Testis (tissue), 2 donors: ENCODE measurements at regions not wholly inside any gene's neighbourhood (a gene's known extent, or its start where the extent isn't known, plus 50 kb on each side); places are given as distances from the start of the nearest gene placed in this dataset.

Experiments used
- DNase-seq: peaks from one replicate; pipeline ENCODE4 v3.0.0-alpha.2; 2019
- H3K27ac ChIP-seq, 2 donors: fragments of 200-600 bp; sonication (generic); one replicate each; pipeline ENCODE4 v1.5.1; 2019
- H3K27me3 ChIP-seq: fragments of 200-600 bp; sonication (generic); one replicate; pipeline ENCODE4 v1.5.1; 2019
- H3K36me3 ChIP-seq: fragments of 200-600 bp; sonication (generic); one replicate; pipeline ENCODE4 v1.5.1; 2017; ENCODE audit warnings: low read depth; ENCODE audit errors: missing control alignments
- H3K4me1 ChIP-seq: fragments of 200-600 bp; sonication (generic); one replicate; pipeline ENCODE4 v1.5.1; 2019
- H3K4me3 ChIP-seq, 2 donors: fragments of 200-600 bp; sonication (generic); one replicate each; pipeline ENCODE4 v1.5.1; 2017 to 2019
- H3K9me3 ChIP-seq: fragments of 200-600 bp; sonication (generic); one replicate; pipeline ENCODE4 v1.5.1; 2017
- POLR2A ChIP-seq: fragments of 450-650 bp; IDR thresholded peaks from one replicate; pipeline ENCODE4 v1.6.1; 2017; ENCODE audit warnings: antibody characterized with exemption, mild to moderate bottlenecking, moderate library complexity
- WGBS, 2 donors: methylation state at CpG; one replicate each; pipeline ENCODE4 v1.1.5; 2018; 5-methylcytosine and 5-hydroxymethylcytosine counted together
- intact Hi-C: fragments of 100-400 bp; cut with DNase I; formaldehyde crosslinking; loops from one replicate; pipeline ENCODE4 v1.15.1; 2023; ENCODE audit warnings: low total_unique reads
- TF ChIP-seq, protein P1 (sequence below), 3 experiments: fragments of 450-650 bp in 2 of 3; fragments of 200-600 bp in 1 of 3; sonication (generic) in 1 of 3; IDR thresholded peaks; one replicate each; pipeline ENCODE4 v1.5.1; 2016 to 2019; ENCODE audit warnings: antibody characterized with exemption in 3 of 3, mild to moderate bottlenecking in 2 of 3, moderate library complexity in 1 of 3

DNA sequence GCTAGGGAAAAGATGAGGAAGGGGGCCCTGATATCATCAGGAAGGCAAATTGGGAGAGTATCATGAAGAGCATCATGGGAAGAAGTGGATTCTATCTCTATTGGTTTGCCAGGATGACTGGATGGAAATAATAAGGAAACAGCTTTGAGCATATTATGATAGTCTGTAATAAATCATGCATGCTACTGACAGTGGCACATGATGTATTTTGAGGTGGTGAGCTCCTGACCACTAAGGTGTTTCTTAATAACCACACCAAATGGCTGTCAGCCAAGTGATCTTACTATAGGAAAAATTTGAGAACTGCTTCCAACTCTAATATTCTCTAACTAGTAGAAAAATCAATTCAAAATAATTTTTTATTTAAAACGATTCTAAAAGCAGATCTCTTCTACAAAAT lies 548.4 kb upstream of the JAG1 start:
- WGBS, 2 donors = 68 to 73% methylated on average over 1 of the region's 1 CpG
- Histone ChIP-seq H3K9me3 (no peaks in the 10 kb centered on the region), H3K36me3 (no peaks in the 10 kb centered on the region), H3K4me1 (peaks cover 12% of the 10 kb centered on the region), H3K27me3 (no peaks in the 10 kb centered on the region), H3K27ac (no peak overlapping the region), H3K4me3 (no peak overlapping the region)
- TF ChIP-seq, protein P1, sequence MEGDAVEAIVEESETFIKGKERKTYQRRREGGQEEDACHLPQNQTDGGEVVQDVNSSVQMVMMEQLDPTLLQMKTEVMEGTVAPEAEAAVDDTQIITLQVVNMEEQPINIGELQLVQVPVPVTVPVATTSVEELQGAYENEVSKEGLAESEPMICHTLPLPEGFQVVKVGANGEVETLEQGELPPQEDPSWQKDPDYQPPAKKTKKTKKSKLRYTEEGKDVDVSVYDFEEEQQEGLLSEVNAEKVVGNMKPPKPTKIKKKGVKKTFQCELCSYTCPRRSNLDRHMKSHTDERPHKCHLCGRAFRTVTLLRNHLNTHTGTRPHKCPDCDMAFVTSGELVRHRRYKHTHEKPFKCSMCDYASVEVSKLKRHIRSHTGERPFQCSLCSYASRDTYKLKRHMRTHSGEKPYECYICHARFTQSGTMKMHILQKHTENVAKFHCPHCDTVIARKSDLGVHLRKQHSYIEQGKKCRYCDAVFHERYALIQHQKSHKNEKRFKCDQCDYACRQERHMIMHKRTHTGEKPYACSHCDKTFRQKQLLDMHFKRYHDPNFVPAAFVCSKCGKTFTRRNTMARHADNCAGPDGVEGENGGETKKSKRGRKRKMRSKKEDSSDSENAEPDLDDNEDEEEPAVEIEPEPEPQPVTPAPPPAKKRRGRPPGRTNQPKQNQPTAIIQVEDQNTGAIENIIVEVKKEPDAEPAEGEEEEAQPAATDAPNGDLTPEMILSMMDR (IDR thresholded peaks at IDR 0.05) = no peak
- no peak for TF ChIP-seq POLR2A
- intact Hi-C loops = no loop called here
- no peak for DNase-seq

DNA sequence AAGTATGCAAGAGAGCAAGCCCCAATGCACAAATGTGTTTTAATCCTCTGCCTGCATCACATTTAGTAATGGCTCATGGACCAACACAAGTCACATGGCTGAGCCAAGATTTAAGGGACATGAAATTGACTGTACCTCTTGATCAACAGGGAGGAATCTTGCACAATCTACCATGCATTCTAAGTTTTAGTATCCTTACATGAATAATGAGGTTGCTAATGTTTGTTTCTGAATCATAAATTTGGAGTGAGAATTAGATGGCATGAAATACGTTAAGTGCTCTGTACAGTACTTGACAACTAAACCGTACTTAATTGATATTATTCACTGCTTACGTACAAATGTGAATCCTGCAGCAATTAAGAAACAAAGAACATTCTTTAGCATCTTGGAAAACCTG lies 553.8 kb upstream of the JAG1 start:
- H3K27ac ChIP-seq = no peak overlapping the region
- H3K4me3 ChIP-seq = no peak overlapping the region
- no peak for TF ChIP-seq POLR2A
- TF ChIP-seq, protein P1 (IDR thresholded peaks at IDR 0.05) = no peak
- intact Hi-C loops = no loop called here
- no peaks in the 10 kb centered on the region for H3K9me3 ChIP-seq
- 90 to 92% methylated on average over 3 of the region's 3 CpGs for WGBS, 2 donors
- no peaks in the 10 kb centered on the region for H3K36me3 ChIP-seq
- no peaks in the 10 kb centered on the region for H3K27me3 ChIP-seq
- DNase-seq = no peak
- H3K4me1 ChIP-seq = peaks cover 11% of the 10 kb centered on the region

DNA sequence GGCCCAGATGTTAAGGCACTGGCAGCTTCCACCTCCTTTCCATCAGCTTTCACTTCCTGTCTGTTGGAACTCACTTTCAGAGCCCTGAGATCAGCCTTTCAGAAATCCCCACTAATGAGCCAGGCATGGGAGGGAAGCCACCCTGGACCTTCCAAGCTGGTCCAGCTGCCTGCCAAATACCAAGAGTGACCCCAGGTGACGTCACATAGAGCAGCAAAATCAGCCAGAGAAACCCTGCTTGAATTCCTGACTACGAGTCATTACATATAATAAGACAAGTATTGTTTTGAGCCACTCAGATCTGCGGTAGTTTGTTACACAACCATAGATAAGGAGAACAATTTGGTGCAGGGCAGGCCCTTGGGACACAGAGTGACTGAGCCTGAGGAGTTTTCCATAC lies 556.0 kb upstream of the JAG1 start:
- intact Hi-C loops = no loop called here
- Histone ChIP-seq H3K4me3 (no peak overlapping the region), H3K27ac (peak overlapping the region; percentile 15 to 32), H3K36me3 (no peaks in the 10 kb centered on the region), H3K9me3 (no peaks in the 10 kb centered on the region), H3K27me3 (no peaks in the 10 kb centered on the region), H3K4me1 (peaks cover 11% of the 10 kb centered on the region)
- TF ChIP-seq POLR2A = no peak
- TF ChIP-seq, protein P1 (IDR thresholded peaks at IDR 0.05) = no peak
- DNase-seq = peak; percentile 45
- WGBS, 2 donors = 10 to 48% methylated on average over 3 of the region's 3 CpGs

DNA sequence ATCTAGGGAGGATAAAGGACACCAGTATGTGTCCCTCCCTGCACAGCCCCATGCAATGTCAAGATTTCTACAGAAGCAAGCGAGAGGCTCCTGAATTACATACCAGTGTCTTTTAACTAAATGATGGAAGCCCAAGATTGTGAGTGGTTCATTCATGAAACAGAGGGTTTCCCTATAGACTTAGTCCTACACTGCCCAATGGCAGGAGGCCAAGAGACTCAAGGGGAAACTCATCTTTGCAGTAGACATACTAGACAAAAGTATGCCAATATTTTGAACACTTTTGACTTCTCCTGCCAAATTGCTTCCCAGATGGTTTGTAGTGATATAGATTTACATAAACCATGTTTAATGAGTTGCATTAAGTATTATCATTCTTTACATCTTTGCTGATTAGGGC lies 557.2 kb upstream of the JAG1 start:
- no peaks in the 10 kb centered on the region for H3K9me3 ChIP-seq
- no peak for DNase-seq
- no peaks in the 10 kb centered on the region for H3K36me3 ChIP-seq
- H3K4me1 ChIP-seq = peaks cover 11% of the 10 kb centered on the region
- intact Hi-C loops = no loop called here
- TF ChIP-seq, protein P1 (IDR thresholded peaks at IDR 0.05) = no peak
- TF ChIP-seq POLR2A = no peak
- no peaks in the 10 kb centered on the region for H3K27me3 ChIP-seq
- 81 to 93% methylated on average over 1 of the region's 1 CpG for WGBS, 2 donors
- H3K27ac ChIP-seq = no peak overlapping the region
- no peak overlapping the region for H3K4me3 ChIP-seq

DNA sequence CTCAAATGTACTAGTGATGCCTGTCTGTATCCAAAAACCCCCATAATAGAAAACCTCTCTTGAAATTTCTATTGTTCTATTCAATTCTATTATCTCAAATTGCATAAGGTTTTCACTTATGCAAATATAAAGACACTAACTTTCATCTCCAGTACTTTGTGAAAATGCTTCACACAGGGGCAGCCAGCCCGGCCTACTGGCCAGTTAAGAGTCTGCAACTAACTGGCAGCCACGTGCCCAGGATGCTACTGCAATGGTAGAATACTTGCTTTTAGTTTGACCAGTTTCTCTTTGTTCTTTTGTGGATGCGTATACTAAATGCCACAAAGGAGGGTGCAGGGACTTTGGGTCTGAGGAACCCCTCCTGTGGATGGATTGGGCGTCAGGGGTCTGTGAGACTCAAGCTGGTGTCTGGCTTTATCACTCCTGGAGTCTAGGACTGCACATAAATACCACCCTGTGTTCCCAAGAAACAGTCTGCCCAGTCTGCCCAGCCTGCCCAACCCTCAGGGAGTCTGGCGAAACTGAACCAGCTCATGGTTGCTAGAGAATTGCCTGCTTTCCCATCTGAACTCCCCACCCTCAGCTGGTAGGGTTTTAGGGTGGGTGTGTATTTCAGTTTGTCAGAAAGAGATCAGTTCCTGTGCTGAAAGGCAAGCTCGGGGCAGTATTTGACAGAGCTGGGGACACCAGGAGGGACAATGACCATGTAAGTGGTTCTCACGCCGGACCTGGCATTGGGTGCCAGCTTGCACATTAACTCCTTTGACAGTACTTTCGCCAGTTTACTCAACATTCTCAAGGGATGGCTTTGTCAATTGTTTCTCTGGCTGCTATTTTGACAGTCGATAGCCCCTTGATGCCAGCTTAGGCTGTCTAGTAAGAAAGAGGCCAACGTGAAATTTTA lies 558.2 kb upstream of the JAG1 start:
- no peaks in the 10 kb centered on the region for H3K36me3 ChIP-seq
- peak overlapping the region in 1 of 2 donors; percentile 5 for H3K27ac ChIP-seq
- TF ChIP-seq, protein P1 (IDR thresholded peaks at IDR 0.05) = no peak
- TF ChIP-seq POLR2A = no peak
- intact Hi-C loops = no loop called here
- peaks cover 11% of the 10 kb centered on the region for H3K4me1 ChIP-seq
- no peak overlapping the region for H3K4me3 ChIP-seq
- no peaks in the 10 kb centered on the region for H3K9me3 ChIP-seq
- DNase-seq = peak; percentile 28
- WGBS, 2 donors = 94% methylated on average over 10 to 11 of the region's 11 CpGs
- no peaks in the 10 kb centered on the region for H3K27me3 ChIP-seq
